Loucy (cell line): ENCODE measurements at regions not wholly inside any gene's neighbourhood (a gene's known extent, or its start where the extent isn't known, plus 50 kb on each side); places are given as distances from the start of the nearest gene placed in this dataset.

Experiments
- CTCF ChIP-seq: fragments of 200-600 bp; sonication (generic); conservative IDR thresholded peaks from 2 replicates; pipeline ENCODE4 v1.5.1; 2014; ENCODE audit warnings: mild to moderate bottlenecking, antibody characterized with exemption, low read length
- EZH2phosphoT487 ChIP-seq: fragments of 200-600 bp; IDR thresholded peaks from 2 replicates; pipeline ENCODE4 v1.6.1; 2018; ENCODE audit warnings: antibody characterized with exemption, mild to moderate bottlenecking, moderate library complexity, borderline replicate concordance

GRCh38 chr1:65056866-65057265 is 90.5 kb upstream of the JAK1 start:
- TF ChIP-seq CTCF (no peak), EZH2phosphoT487 (no peak)
